Gastrocnemius medialis (tissue), 4 donors: ENCODE measurements at regions not wholly inside any gene's neighbourhood (a gene's known extent, or its start where the extent isn't known, plus 50 kb on each side); places are given as distances from the start of the nearest gene placed in this dataset.

Experiments used
- CTCF ChIP-seq, 5 experiments: fragments of 450-650 bp in 3 of 5; fragments of 200-600 bp in 2 of 5; sonication (generic) in 2 of 5; IDR thresholded peaks in 4 of 5; conservative IDR thresholded peaks in 1 of 5; 1 replicate in 4 of 5; 2 replicates in 1 of 5; pipeline ENCODE4 v1.5.1; 2016 to 2019; ENCODE audit warnings: antibody characterized with exemption in 5 of 5, mild to moderate bottlenecking in 3 of 5, moderate library complexity in 3 of 5
- POLR2A ChIP-seq, 2 donors: fragments of 450-650 bp; IDR thresholded peaks; one replicate each; pipeline ENCODE4 v1.6.1; 2017; ENCODE audit warnings: antibody characterized with exemption in 2 of 2, mild to moderate bottlenecking in 2 of 2, moderate library complexity in 2 of 2

GRCh38 chr2:144785253-144785652, 265.3 kb upstream of the ZEB2 start:
- TF ChIP-seq POLR2A (IDR thresholded peaks at IDR 0.05) (no peak), CTCF (IDR thresholded peaks at IDR 0.05 in 4 of 5, conservative IDR thresholded peaks at IDR 0.05 in 1 of 5) (no peak)
